ENCODE measurements at regions not wholly inside any gene's neighbourhood (a gene's known extent, or its start where the extent isn't known, plus 50 kb on each side); places are given as distances from the start of the nearest gene placed in this dataset.

- Histone ChIP-seq H3K4me1 (peaks cover 0 to 20% (median 12%) of the 10 kb centered on the region in 4 donors), H3K36me3 (no peaks in the 10 kb centered on the region), H3K9me3 (peaks cover 0 to 7% (median 4%) of the 10 kb centered on the region in 4 donors), H3K27me3 (no peaks in the 10 kb centered on the region), H3K27ac (replicated peaks in 1 of 4) (no peak overlapping the region), H3K4me3 (no peak overlapping the region)
- no peak for DNase-seq (ENCODE audit: extremely low spot score)
- 68% methylated on average over 5 of the region's 5 CpGs for WGBS
- TF ChIP-seq POLR2AphosphoS5 (IDR thresholded peaks at IDR 0.05) (no peak), EP300 (IDR thresholded peaks at IDR 0.05) (no peak), CTCF (IDR thresholded peaks at IDR 0.05) (no peak), POLR2A (IDR thresholded peaks at IDR 0.05; ENCODE audit: low read depth) (no peak)
- intact Hi-C loops (cut with DNase I) = loop anchor here (10.0 kb wide), 1 partner anchor 97 kb away; no protein-coding TSS in a partner anchor
Observed at GRCh38 chr12:94777936-94778335, 127.6 kb upstream of the TMCC3 start.

GRCh38 chr12:94775710-94776109, 125.4 kb upstream of the TMCC3 start:
- DNase-seq (ENCODE audit: extremely low spot score) = no peak
- H3K4me1 ChIP-seq = peaks cover 0 to 36% (median 21%) of the 10 kb centered on the region in 4 donors
- no peaks in the 10 kb centered on the region for H3K36me3 ChIP-seq
- WGBS = 84% methylated on average over 7 of the region's 7 CpGs
- peaks cover 0 to 7% (median 4%) of the 10 kb centered on the region in 4 donors for H3K9me3 ChIP-seq
- intact Hi-C loops (cut with DNase I) = loop anchor here (10.0 kb wide), 1 partner anchor 99 kb away; no protein-coding TSS in a partner anchor
- no peak for TF ChIP-seq CTCF (IDR thresholded peaks at IDR 0.05)
- TF ChIP-seq EP300 (IDR thresholded peaks at IDR 0.05) = no peak
- no peak for TF ChIP-seq POLR2A (IDR thresholded peaks at IDR 0.05; ENCODE audit: low read depth)
- TF ChIP-seq POLR2AphosphoS5 (IDR thresholded peaks at IDR 0.05) = no peak
- H3K4me3 ChIP-seq = no peak overlapping the region
- no peaks in the 10 kb centered on the region for H3K27me3 ChIP-seq
- H3K27ac ChIP-seq (replicated peaks in 1 of 4) = no peak overlapping the region

- Histone ChIP-seq H3K27ac (replicated peaks in 1 of 4) (no peak overlapping the region), H3K4me3 (no peak overlapping the region), H3K27me3 (no peaks in the 10 kb centered on the region), H3K4me1 (peaks cover 5 to 49% (median 31%) of the 10 kb centered on the region in 4 donors), H3K36me3 (no peaks in the 10 kb centered on the region), H3K9me3 (peaks cover 0 to 7% (median 4%) of the 10 kb centered on the region in 4 donors)
- WGBS = 86% methylated on average over 5 of the region's 5 CpGs
- DNase-seq (ENCODE audit: extremely low spot score) = no peak
- TF ChIP-seq POLR2AphosphoS5 (IDR thresholded peaks at IDR 0.05) = no peak
- TF ChIP-seq POLR2A (IDR thresholded peaks at IDR 0.05; ENCODE audit: low read depth) = no peak
- intact Hi-C loops (cut with DNase I) = loop anchor here (10.0 kb wide), 1 partner anchor 103 kb away; no protein-coding TSS in a partner anchor
Observed at GRCh38 chr12:94771741-94772140, 121.4 kb upstream of the TMCC3 start.

GRCh38 chr12:94771199-94771598, 120.8 kb upstream of the TMCC3 start:
- intact Hi-C loops (cut with DNase I) = loop anchor here (10.0 kb wide), 1 partner anchor 104 kb away; no protein-coding TSS in a partner anchor
- TF ChIP-seq CTCF (IDR thresholded peaks at IDR 0.05) = no peak
- H3K36me3 ChIP-seq = no peaks in the 10 kb centered on the region
- WGBS = 77% methylated on average over 4 of the region's 4 CpGs
- peaks cover 5 to 49% (median 31%) of the 10 kb centered on the region in 4 donors for H3K4me1 ChIP-seq
- no peak for DNase-seq (ENCODE audit: extremely low spot score)
- H3K9me3 ChIP-seq = peaks cover 0 to 7% (median 4%) of the 10 kb centered on the region in 4 donors
- H3K27ac ChIP-seq (replicated peaks in 1 of 4) = no peak overlapping the region
- no peaks in the 10 kb centered on the region for H3K27me3 ChIP-seq
- no peak overlapping the region for H3K4me3 ChIP-seq

- H3K27me3 ChIP-seq = no peaks in the 10 kb centered on the region
- H3K27ac ChIP-seq (replicated peaks in 1 of 4) = no peak overlapping the region
- H3K9me3 ChIP-seq = peaks cover 0 to 7% (median 4%) of the 10 kb centered on the region in 4 donors
- 59% methylated on average over 6 of the region's 6 CpGs for WGBS
- peaks cover 5 to 49% (median 31%) of the 10 kb centered on the region in 4 donors for H3K4me1 ChIP-seq
- no peaks in the 10 kb centered on the region for H3K36me3 ChIP-seq
- no peak overlapping the region for H3K4me3 ChIP-seq
- intact Hi-C loops (cut with DNase I) = loop anchor here (10.0 kb wide), 1 partner anchor 104 kb away; no protein-coding TSS in a partner anchor
- no peak for DNase-seq (ENCODE audit: extremely low spot score)
- TF ChIP-seq POLR2AphosphoS5 (IDR thresholded peaks at IDR 0.05) = no peak
- TF ChIP-seq EP300 (IDR thresholded peaks at IDR 0.05) = no peak
- TF ChIP-seq POLR2A (IDR thresholded peaks at IDR 0.05; ENCODE audit: low read depth) = no peak
- TF ChIP-seq CTCF (IDR thresholded peaks at IDR 0.05) = no peak
Observed at GRCh38 chr12:94770791-94771190, 120.4 kb upstream of the TMCC3 start.

Data from esophagus muscularis mucosa (tissue), 4 donors.